Inferior parietal cortex (tissue), 1 donor: ENCODE measurements at regions not wholly inside any gene's neighbourhood (a gene's known extent, or its start where the extent isn't known, plus 50 kb on each side); places are given as distances from the start of the nearest gene placed in this dataset.

Source experiments
- DNase-seq: peaks from one replicate; pipeline ENCODE4 v3.0.0-alpha.2; 2016; ENCODE audit errors: extremely low spot score

GRCh38 chr22:23410411-23410810, 169.7 kb downstream of the IGLL1 start:
- DNase-seq = no peak

GRCh38 chr22:23409976-23410375, 170.1 kb downstream of the IGLL1 start:
- DNase-seq = no peak

DNA sequence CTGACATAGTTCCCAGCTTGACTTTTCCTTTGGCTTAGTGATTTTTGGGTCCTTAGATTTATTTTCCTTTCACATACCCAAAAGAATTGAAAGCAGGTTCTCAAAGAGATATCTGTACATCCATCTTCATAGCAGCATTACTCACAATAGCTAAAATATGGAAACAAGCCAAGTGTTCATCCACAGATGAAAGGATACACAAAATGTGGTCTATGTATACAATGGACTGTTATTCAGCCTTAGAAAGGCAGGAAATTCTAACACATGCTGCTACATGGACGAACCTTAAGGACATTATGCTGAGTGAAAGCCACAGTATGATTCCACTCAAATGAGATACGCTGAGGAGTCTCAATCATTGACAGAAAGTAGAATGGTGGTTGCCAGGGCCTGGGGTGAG, 171.8 kb downstream of the IGLL1 start:
- DNase-seq = no peak

DNA sequence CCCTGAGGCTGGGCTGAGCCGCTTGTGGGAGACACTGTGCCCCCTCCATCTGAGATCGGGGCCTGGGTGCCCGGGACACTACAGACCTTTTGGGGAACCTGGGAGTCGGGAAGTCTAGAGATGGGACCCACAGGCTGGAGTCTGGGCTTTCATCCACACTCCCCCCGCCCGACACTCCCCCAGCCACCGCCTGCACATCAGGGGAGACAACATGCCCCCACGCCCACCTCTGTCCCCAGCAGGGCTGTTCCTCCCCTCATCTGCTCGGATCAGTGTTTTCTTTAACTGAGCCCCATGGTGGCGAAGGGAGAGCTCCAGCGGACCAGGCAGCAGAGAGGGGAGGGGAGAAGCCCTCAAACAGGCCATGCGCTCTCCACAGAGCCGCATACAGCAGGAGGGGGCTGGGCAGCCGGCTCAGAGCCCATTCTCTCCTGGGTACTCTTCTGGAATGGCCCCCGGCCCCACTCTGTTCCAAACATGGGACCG, 174.7 kb downstream of the IGLL1 start:
- no peak for DNase-seq

GRCh38 chr22:23404689-23405365, 175.3 kb downstream of the IGLL1 start:
- DNase-seq = no peak

DNA sequence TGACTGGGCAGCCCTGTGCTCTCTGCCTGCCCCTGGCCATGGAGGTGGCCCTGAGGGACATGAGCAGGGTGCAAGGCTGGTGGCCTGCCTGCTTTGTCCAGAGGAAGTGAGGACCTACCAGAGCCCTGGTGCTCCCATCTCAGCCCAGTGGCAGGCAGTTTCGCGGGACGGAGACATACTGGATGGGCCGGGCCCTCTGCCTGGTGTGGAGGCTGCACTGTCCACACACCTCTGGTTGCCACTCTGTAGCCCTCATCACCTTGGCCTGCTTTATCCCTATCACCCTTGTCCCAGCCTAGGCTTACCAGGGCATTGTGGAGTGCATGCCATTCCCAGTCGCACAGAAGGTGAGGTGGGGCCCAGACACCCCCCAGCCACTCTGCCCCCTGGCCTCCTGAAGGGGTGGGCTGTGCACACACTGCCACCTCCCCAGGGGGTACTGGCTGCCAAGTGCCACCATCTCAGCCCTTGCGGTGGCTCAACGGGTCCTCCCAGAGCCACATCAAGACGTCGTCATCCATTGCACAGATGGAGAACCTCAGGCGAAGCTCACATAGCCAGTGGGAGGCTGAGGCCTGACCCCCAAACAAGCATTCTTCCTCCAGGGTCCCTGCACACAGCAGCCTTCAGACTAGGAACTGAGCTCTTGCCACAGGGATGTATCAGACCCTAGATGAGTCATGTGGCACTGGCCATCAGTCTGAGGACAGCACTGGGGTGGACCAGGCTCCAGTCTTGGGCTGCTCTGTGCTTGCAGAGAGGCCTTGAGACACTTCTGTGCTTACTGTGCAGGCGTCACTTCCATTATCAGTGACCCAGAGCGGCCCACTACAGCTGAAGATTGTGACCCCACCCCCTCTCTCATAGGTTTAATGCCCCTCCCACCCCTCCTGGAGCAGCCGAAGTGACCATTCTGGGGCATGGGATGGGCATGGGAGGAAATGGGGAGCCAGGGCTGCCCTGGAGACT, 176.1 kb downstream of the IGLL1 start:
- no peak for DNase-seq

GRCh38 chr22:23403152-23403719, 176.9 kb downstream of the IGLL1 start:
- DNase-seq = no peak

- DNase-seq = peak; percentile 53
Observed at GRCh38 chr22:23402275-23403151, 177.6 kb downstream of the IGLL1 start.

- DNase-seq = no peak
Observed at GRCh38 chr22:23401910-23402274, 178.2 kb downstream of the IGLL1 start.

GRCh38 chr22:23401111-23401909, 178.8 kb downstream of the IGLL1 start:
- DNase-seq = no peak

GRCh38 chr22:23400286-23400981, 179.7 kb downstream of the IGLL1 start:
- DNase-seq = no peak

DNA sequence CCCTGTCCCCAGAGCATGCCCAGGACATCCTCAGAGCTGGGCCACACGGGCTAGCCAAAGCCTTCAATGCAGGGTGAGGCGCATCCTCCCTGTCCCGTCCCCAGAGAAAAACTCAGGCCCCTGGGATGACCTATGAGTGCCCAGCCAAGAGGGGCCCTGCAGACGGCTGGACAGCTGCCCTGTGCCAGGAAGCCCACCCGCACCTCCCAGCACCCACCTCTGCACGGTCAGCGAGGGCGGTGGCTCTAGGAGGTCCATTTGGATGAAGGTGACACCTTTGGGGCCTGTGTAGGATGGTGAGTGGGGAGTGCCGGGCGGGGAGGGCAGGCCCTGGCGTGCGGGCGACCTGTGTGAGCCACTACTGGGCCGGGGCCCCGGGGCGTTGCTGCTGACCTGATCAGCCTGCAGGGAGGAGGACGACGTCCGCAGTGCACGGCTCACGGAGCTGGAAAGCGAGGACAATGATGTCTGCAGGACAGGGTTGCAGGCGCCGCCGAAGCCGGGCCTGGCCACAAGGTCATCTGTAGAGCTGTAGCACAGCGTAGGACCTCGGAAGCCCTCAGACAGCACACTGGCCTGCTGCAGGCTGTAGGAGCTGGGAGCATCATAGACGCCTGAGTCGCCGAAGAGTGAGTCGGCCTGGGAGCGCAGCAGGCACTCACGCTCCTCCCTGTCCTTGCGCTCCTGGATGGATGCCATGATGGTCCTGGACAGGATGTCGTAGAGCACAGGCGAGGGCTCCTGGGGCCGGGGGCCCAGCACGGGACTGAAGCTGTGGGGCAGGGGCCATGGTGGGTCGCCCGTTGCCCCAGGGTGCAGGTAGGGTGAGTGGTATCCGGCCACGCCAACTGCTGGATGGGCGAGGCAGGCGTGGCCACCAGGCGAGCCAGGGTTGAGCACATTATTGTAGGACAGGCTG, 180.5 kb downstream of the IGLL1 start:
- no peak for DNase-seq

DNA sequence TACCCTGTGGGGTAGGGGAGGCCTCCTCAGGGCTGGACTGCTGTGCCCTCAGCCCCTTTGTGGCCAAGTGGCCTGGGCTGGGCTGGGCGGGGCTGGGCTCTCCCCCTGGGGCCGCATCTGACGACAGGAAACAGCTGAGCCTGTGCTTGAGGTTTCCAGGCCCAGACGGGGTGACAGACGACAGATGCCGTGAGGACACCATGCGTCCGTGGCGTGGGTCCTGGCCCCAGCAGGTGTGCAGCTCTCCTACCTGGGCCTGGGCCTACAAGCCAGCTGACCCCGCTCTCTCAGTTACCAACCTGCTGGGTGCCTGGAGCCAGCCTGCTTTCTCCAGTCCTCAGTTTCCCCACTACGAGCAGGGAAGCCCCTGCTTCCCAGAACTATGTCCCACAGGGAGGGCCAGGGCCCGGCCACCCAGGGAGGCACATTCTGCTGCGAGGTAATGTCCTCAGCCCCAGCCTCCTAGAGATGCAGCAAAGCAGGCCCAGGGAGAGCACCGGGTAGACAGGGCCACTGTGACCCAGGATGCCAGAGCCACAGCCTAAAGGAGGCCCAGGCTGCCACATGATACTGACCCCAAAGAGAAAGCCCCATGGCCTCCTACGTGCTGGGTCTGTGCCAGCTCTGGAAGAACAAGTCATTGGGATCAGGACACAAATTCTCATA, 181.3 kb downstream of the IGLL1 start:
- DNase-seq = no peak

DNA sequence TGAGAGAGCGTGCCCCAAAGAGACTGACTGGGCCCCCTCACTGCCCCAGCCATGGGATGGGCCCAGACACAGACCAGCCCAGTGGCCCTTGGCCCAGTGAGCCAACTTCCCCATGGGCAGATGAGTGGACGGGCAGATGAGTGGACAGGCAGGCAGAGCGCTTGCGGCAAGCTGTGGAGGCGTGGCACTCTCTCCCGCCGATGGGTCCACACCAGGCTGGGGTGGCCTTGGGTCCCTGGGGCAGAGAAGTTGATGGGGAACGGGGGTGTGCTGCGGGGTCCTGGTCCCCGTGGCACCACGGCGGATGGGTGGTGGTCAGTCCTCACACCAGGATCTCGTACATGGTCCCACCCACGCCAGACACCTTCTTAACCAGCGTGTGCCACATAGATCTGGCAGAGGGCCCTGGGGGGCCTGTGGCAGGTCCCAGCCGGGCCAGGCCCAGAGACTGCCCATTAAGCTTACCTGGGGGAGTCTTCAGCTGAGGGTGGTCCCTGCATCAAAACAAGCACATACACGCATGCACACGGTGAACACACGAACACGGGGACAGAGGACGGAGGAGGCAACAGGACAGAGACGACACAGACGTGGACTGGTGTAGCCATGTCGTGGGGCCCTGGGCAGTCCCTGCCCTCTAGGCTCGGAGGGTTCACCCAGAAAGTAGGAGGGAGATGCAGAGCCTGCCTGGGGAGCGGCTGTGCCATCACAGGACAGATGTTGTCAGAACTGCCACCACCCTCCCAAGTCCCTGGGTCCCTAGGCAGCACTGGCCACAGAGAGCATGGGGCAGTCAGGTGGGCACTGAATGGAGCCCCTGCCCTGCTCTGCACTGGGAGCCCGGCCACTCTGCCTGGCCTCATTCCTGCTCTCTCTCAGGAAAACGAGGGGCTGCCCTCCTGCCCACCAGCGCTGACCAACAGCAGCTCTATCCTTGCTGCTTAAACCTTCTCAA, 182.2 kb downstream of the IGLL1 start:
- DNase-seq = no peak

GRCh38 chr22:23397008-23397612, 183.0 kb downstream of the IGLL1 start:
- DNase-seq = no peak

- no peak for DNase-seq
Observed at GRCh38 chr22:23396362-23397007, 183.6 kb downstream of the IGLL1 start.
